ENCODE measurements at regions not wholly inside any gene's neighbourhood (a gene's known extent, or its start where the extent isn't known, plus 50 kb on each side); places are given as distances from the start of the nearest gene placed in this dataset.

DNA sequence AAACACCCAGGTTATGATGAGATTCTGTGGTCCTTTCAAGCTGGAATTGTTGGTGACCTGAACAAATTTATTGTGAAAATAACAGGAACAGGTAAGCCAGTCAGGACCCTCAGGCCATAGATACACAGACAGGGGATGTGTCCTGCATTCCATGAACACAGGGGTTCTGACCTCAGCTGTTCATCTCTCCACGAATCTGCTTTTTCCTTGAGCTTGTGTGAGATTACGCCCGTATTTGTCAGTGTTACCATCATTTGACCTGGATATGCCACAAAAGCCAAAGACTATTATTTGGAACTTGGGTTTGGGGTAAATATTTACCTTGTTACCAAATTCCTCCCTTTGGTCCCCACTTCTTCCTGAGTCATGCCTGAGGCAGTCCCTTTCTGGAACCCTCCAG is 288.9 kb downstream of the PREX1 start:
- TF ChIP-seq ISL1 (CRISPR knock-in tag; IDR thresholded peaks at IDR 0.05) (no peak), OSR1 (CRISPR knock-in tag; IDR thresholded peaks at IDR 0.05) (no peak), ESRRG (CRISPR knock-in tag; IDR thresholded peaks at IDR 0.05) (no peak), ZFP3 (CRISPR knock-in tag; IDR thresholded peaks at IDR 0.05) (no peak), ZC3H10 (CRISPR knock-in tag; IDR thresholded peaks at IDR 0.05) (no peak), SNAI2 (CRISPR knock-in tag; IDR thresholded peaks at IDR 0.05) (no peak), ZNF565 (CRISPR knock-in tag; conservative IDR thresholded peaks at IDR 0.05; ENCODE audit: low read depth) (no peak), CSDC2 (CRISPR knock-in tag; IDR thresholded peaks at IDR 0.05) (no peak), ZNF8 (CRISPR knock-in tag; IDR thresholded peaks at IDR 0.05) (no peak), BACH2 (CRISPR knock-in tag; IDR thresholded peaks at IDR 0.05; ENCODE audit: borderline replicate concordance) (no peak)
- TF ChIP-seq, protein P1, sequence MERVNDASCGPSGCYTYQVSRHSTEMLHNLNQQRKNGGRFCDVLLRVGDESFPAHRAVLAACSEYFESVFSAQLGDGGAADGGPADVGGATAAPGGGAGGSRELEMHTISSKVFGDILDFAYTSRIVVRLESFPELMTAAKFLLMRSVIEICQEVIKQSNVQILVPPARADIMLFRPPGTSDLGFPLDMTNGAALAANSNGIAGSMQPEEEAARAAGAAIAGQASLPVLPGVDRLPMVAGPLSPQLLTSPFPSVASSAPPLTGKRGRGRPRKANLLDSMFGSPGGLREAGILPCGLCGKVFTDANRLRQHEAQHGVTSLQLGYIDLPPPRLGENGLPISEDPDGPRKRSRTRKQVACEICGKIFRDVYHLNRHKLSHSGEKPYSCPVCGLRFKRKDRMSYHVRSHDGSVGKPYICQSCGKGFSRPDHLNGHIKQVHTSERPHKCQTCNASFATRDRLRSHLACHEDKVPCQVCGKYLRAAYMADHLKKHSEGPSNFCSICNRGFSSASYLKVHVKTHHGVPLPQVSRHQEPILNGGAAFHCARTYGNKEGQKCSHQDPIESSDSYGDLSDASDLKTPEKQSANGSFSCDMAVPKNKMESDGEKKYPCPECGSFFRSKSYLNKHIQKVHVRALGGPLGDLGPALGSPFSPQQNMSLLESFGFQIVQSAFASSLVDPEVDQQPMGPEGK (CRISPR knock-in tag; IDR thresholded peaks at IDR 0.05; ENCODE audit: borderline replicate concordance), result no peak
- TF ChIP-seq, protein P2, sequence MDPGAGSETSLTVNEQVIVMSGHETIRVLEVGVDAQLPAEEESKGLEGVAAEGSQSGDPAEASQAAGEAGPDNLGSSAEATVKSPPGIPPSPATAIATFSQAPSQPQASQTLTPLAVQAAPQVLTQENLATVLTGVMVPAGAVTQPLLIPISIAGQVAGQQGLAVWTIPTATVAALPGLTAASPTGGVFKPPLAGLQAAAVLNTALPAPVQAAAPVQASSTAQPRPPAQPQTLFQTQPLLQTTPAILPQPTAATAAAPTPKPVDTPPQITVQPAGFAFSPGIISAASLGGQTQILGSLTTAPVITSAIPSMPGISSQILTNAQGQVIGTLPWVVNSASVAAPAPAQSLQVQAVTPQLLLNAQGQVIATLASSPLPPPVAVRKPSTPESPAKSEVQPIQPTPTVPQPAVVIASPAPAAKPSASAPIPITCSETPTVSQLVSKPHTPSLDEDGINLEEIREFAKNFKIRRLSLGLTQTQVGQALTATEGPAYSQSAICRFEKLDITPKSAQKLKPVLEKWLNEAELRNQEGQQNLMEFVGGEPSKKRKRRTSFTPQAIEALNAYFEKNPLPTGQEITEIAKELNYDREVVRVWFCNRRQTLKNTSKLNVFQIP (CRISPR knock-in tag; IDR thresholded peaks at IDR 0.05; ENCODE audit: borderline replicate concordance, low read depth), result no peak

Data from SK-N-SH treated with all-trans-retinoic acid at 6 μM for 48 hours (cell line).